ENCODE measurements at regions not wholly inside any gene's neighbourhood (a gene's known extent, or its start where the extent isn't known, plus 50 kb on each side); places are given as distances from the start of the nearest gene placed in this dataset.

GRCh38 chr14:25666877-25667276 is 616.9 kb upstream of the STXBP6 start:
- TF ChIP-seq GATA2 (IDR thresholded peaks at IDR 0.05; ENCODE audit: low read depth, low read length) (no peak), GATA3 (IDR thresholded peaks at IDR 0.05; ENCODE audit: low read depth, low read length) (no peak)
